Tibial nerve (tissue), 4 donors: ENCODE measurements at regions not wholly inside any gene's neighbourhood (a gene's known extent, or its start where the extent isn't known, plus 50 kb on each side); places are given as distances from the start of the nearest gene placed in this dataset.

ENCODE experiments used
- DNase-seq, 2 donors: peaks; one replicate each; pipeline ENCODE4 v3.0.0-alpha.2; 2019; ENCODE audit warnings: low spot score in 2 of 2
- H3K27ac ChIP-seq, 4 donors: fragments of 200-600 bp; sonication (generic) in 3 of 4; one replicate each; pipeline ENCODE4 v1.5.1; 2017 to 2019; ENCODE audit warnings: mild to moderate bottlenecking in 1 of 4
- H3K27me3 ChIP-seq, 2 donors: fragments of 200-600 bp; sonication (generic) in 1 of 2; one replicate each; pipeline versions ENCODE4 v1.5.1 to v1.6.0; 2017 to 2019
- H3K36me3 ChIP-seq, 3 donors: fragments of 200-600 bp; sonication (generic); one replicate each; pipeline ENCODE4 v1.5.1; 2018 to 2019
- H3K4me1 ChIP-seq, 4 donors: fragments of 200-600 bp; sonication (generic) in 3 of 4; one replicate each; pipeline ENCODE4 v1.5.1; 2017 to 2019
- H3K4me3 ChIP-seq, 4 donors: fragments of 200-600 bp; sonication (generic) in 3 of 4; one replicate each; pipeline ENCODE4 v1.5.1; 2017 to 2019; ENCODE audit warnings: mild to moderate bottlenecking in 1 of 4, moderate library complexity in 1 of 4
- H3K9me3 ChIP-seq, 4 donors: fragments of 200-600 bp; sonication (generic) in 3 of 4; one replicate each; pipeline ENCODE4 v1.5.1; 2017 to 2019
- EP300 ChIP-seq, 2 donors: sonication (generic); formaldehyde crosslinking; IDR thresholded peaks; one replicate each; pipeline ENCODE4 v1.6.1; 2017; ENCODE audit warnings: antibody characterized with exemption in 2 of 2, mild to moderate bottlenecking in 1 of 2
- POLR2A ChIP-seq, 2 donors: fragments of 450-650 bp; IDR thresholded peaks; one replicate each; pipeline ENCODE4 v1.6.1; 2017; ENCODE audit warnings: antibody characterized with exemption in 2 of 2, mild to moderate bottlenecking in 2 of 2, moderate library complexity in 2 of 2
- WGBS, 2 donors: methylation state at CpG; one replicate each; pipeline ENCODE4 v1.1.5; 2018; 5-methylcytosine and 5-hydroxymethylcytosine counted together
- TF ChIP-seq, protein P1 (sequence below), 5 experiments: fragments of 200-600 bp in 3 of 5; fragments of 450-650 bp in 2 of 5; sonication (generic) in 3 of 5; IDR thresholded peaks; one replicate each; pipeline ENCODE4 v1.5.1; 2016 to 2019; ENCODE audit warnings: antibody characterized with exemption in 5 of 5, mild to moderate bottlenecking in 3 of 5, moderate library complexity in 2 of 5

DNA sequence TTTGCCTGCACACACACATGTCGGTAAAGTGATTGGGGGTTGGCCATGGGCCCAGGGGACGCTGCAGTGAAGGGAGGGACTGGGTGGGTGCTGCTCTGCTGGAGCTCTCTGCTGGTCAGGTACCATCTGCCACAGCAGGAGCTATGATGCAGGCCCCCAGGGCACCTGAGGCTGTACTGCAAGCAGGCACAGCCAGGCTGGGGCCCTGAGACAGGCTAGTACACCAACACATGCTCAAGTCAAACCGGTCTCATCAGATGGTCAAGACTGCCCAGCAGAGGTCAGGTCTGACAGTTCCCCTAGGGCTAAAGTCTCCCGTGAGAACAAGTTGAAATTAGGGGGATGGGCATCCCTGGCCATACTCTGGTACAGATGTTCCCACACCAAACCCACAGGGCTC, 118.3 kb upstream of the THSD7A start:
- DNase-seq, result no peak
- Histone ChIP-seq H3K27me3 (no peaks in the 10 kb centered on the region), H3K36me3 (no peaks in the 10 kb centered on the region), H3K9me3 (peaks cover 0 to 7% (median 0%) of the 10 kb centered on the region in 4 donors), H3K4me1 (no peaks in the 10 kb centered on the region), H3K4me3 (no peak overlapping the region), H3K27ac (no peak overlapping the region)
- WGBS, 2 donors, result 82 to 91% methylated on average over 4 of the region's 4 CpGs
- TF ChIP-seq POLR2A (IDR thresholded peaks at IDR 0.05) (no peak), EP300 (IDR thresholded peaks at IDR 0.05) (no peak)
- TF ChIP-seq, protein P1, sequence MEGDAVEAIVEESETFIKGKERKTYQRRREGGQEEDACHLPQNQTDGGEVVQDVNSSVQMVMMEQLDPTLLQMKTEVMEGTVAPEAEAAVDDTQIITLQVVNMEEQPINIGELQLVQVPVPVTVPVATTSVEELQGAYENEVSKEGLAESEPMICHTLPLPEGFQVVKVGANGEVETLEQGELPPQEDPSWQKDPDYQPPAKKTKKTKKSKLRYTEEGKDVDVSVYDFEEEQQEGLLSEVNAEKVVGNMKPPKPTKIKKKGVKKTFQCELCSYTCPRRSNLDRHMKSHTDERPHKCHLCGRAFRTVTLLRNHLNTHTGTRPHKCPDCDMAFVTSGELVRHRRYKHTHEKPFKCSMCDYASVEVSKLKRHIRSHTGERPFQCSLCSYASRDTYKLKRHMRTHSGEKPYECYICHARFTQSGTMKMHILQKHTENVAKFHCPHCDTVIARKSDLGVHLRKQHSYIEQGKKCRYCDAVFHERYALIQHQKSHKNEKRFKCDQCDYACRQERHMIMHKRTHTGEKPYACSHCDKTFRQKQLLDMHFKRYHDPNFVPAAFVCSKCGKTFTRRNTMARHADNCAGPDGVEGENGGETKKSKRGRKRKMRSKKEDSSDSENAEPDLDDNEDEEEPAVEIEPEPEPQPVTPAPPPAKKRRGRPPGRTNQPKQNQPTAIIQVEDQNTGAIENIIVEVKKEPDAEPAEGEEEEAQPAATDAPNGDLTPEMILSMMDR (IDR thresholded peaks at IDR 0.05), result no peak

DNA sequence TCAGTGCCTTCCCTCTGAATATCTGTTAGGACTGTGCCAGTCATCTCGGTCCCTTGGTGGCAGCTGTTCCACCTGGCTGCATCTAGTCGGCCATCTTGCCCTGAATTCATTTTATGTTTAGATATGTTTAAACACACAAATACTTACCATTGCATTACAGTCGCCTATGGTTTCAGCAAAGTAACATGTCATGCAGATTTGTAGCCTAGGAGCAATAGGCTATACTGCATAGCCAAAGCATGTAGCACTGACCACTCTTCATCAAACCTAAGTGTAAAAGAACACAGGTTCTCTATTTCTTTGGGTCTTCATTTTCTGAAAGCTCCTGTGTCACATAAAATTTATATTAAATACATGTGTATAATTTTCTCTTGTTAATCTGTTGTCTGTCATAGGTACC, 118.9 kb upstream of the THSD7A start:
- Histone ChIP-seq H3K27ac (no peak overlapping the region), H3K36me3 (no peaks in the 10 kb centered on the region), H3K9me3 (peaks cover 0 to under 1% (median 0%) of the 10 kb centered on the region in 4 donors), H3K27me3 (no peaks in the 10 kb centered on the region), H3K4me1 (no peaks in the 10 kb centered on the region), H3K4me3 (no peak overlapping the region)
- 94 to 95% methylated on average over 3 of the region's 3 CpGs for WGBS, 2 donors
- TF ChIP-seq EP300 (IDR thresholded peaks at IDR 0.05), result no peak
- no peak for DNase-seq

DNA sequence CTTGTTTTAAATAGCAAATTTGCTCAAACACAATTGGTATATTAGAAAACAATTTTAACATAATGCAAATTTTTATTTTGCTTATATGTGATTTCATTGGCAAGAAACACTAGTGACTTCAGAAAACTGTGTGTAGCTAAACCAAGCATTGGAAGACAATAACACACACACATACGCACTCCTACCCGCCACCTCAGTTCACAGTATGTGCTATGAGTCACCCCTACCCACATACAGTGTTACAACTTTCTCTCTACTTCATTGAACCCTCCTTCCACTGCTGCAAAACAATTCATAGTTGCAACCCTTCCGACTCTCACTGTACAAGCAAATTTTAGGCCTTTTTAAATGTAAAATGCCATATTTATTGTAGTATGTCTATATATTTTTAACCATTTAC, 119.9 kb upstream of the THSD7A start:
- TF ChIP-seq EP300 (IDR thresholded peaks at IDR 0.05), result no peak
- no peak for TF ChIP-seq POLR2A (IDR thresholded peaks at IDR 0.05)
- TF ChIP-seq, protein P1 (IDR thresholded peaks at IDR 0.05), result no peak
- Histone ChIP-seq H3K4me3 (no peak overlapping the region), H3K9me3 (no peaks in the 10 kb centered on the region), H3K4me1 (no peaks in the 10 kb centered on the region), H3K36me3 (no peaks in the 10 kb centered on the region), H3K27ac (no peak overlapping the region), H3K27me3 (no peaks in the 10 kb centered on the region)
- 71 to 75% methylated on average over 3 of the region's 3 CpGs for WGBS, 2 donors
- no peak for DNase-seq

DNA sequence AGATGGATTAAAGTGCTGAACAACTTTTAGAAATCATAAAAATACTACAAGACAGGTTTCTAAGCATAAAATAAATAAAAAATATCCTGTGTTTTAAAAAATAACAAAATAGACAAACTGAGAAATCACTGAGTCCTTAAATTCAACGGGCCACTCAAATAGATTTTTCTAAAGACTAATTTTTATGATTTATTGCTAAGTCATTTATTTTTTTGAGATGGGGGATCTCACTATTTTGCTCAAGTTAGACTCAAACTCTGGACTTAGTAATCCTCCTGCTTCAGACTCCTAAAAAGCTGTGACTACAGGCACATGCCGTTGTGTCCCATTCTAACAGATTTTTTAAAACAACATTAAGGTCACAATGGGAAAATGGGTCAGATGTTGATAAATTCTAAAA, 121.0 kb upstream of the THSD7A start:
- Histone ChIP-seq H3K9me3 (no peaks in the 10 kb centered on the region), H3K36me3 (no peaks in the 10 kb centered on the region), H3K4me1 (no peaks in the 10 kb centered on the region), H3K27ac (no peak overlapping the region), H3K4me3 (no peak overlapping the region), H3K27me3 (no peaks in the 10 kb centered on the region)
- 47 to 68% methylated on average over 2 of the region's 2 CpGs for WGBS, 2 donors
- TF ChIP-seq, protein P1 (IDR thresholded peaks at IDR 0.05), result no peak
- TF ChIP-seq EP300 (IDR thresholded peaks at IDR 0.05), result no peak
- no peak for TF ChIP-seq POLR2A (IDR thresholded peaks at IDR 0.05)
- no peak for DNase-seq

GRCh38 chr7:11956991-11957390, 125.0 kb upstream of the THSD7A start:
- H3K27me3 ChIP-seq, result no peaks in the 10 kb centered on the region
- H3K36me3 ChIP-seq, result no peaks in the 10 kb centered on the region
- H3K4me3 ChIP-seq, result no peak overlapping the region
- H3K9me3 ChIP-seq, result no peaks in the 10 kb centered on the region
- no peak overlapping the region for H3K27ac ChIP-seq
- no peaks in the 10 kb centered on the region for H3K4me1 ChIP-seq
- TF ChIP-seq POLR2A (IDR thresholded peaks at IDR 0.05) (no peak), EP300 (IDR thresholded peaks at IDR 0.05) (no peak)
- TF ChIP-seq, protein P1 (IDR thresholded peaks at IDR 0.05), result no peak
- no peak for DNase-seq
- 73 to 86% methylated on average over 5 of the region's 5 CpGs for WGBS, 2 donors

- H3K9me3 ChIP-seq, result no peaks in the 10 kb centered on the region
- H3K4me3 ChIP-seq, result no peak overlapping the region
- no peaks in the 10 kb centered on the region for H3K36me3 ChIP-seq
- H3K27me3 ChIP-seq, result no peaks in the 10 kb centered on the region
- TF ChIP-seq, protein P1 (IDR thresholded peaks at IDR 0.05), result no peak
- TF ChIP-seq POLR2A (IDR thresholded peaks at IDR 0.05) (no peak), EP300 (IDR thresholded peaks at IDR 0.05) (no peak)
- H3K4me1 ChIP-seq, result no peaks in the 10 kb centered on the region
- WGBS, 2 donors, result 91 to 92% methylated on average over 1 of the region's 1 CpG
- no peak overlapping the region for H3K27ac ChIP-seq
- DNase-seq, result no peak
These were observed 126.0 kb upstream of the THSD7A start for GRCh38 chr7:11957956-11958355.
